NOMO-1 treated with dmso at 0.1 percent for 144 hours (cell line): ENCODE measurements at regions not wholly inside any gene's neighbourhood (a gene's known extent, or its start where the extent isn't known, plus 50 kb on each side); places are given as distances from the start of the nearest gene placed in this dataset.
A peak's percentile ranks its signal among the peaks of the same experiment; 100 is the strongest.
"Not testable (repeated sequence)": the region's sequence is repeated elsewhere in the genome, so short reads cannot be mapped to it uniquely, and the experiment has no call there.

Experiments
- DNase-seq: peaks from one replicate; lab custom pipeline; 2025; ENCODE audit not compliant: unreplicated experiment; lab: John Stamatoyannopoulos, UW

DNA sequence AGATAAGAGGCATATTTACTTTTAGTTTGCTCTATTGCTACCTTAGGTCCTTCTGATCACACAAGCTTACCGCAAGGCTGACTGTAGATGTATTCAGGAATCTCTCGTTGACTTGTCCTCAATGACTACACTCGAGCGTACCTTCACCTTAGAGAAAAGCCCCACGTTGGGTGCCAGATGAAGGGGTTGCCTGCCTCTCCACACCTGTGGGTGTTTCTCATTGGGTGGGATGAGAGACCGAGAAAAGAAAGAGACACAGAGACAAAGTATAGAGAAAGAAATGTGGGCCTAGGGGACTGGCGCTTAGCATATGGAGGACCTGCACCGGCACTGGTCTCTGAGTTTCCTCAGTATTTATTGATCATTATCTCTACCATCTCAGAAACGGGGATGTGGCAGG is 51.8 kb downstream of the ASCL4 start:
- DNase-seq: no peak

DNA sequence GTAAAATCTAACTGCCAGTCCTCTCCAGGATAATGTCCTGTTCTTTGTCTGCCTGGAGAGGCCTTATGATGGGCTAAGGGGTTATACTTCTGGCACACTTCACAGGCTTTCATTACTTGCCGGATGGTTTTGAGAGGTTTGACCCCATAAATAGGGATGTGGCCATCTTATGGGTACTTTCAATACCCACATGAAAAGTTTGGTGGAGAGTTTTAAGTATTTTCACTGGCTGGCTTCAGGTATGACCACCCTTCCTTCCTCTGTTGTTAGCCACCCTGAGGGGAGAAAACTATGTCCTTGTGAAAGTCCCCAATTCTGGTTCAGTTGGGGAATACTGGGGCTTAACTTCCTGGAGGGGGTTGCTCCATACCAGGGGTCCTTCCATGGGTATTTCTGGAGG is 54.8 kb downstream of the ASCL4 start:
- DNase-seq: no peak

DNA sequence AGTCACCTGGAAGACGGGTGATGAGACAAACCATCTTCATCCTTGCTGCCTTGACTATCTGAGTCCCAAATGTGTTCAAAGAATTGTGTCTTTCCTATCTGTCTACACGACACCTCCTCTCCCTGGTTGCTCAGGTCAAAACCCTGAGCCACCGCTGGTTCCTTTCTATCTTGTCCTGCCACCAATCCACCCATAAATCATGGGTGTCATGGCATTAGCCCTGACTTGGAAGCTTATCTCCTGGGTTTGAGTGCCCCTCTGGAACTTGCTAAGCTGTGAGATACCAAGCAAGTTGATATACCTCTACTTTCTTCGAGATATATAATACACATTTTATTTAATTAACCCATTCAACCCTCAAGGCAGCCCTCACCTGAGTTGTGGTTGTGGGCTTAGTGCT is 57.9 kb downstream of the ASCL4 start:
- no peak for DNase-seq

GRCh38 chr12:107840186-107840585 is 65.7 kb downstream of the ASCL4 start:
- DNase-seq: no peak

DNA sequence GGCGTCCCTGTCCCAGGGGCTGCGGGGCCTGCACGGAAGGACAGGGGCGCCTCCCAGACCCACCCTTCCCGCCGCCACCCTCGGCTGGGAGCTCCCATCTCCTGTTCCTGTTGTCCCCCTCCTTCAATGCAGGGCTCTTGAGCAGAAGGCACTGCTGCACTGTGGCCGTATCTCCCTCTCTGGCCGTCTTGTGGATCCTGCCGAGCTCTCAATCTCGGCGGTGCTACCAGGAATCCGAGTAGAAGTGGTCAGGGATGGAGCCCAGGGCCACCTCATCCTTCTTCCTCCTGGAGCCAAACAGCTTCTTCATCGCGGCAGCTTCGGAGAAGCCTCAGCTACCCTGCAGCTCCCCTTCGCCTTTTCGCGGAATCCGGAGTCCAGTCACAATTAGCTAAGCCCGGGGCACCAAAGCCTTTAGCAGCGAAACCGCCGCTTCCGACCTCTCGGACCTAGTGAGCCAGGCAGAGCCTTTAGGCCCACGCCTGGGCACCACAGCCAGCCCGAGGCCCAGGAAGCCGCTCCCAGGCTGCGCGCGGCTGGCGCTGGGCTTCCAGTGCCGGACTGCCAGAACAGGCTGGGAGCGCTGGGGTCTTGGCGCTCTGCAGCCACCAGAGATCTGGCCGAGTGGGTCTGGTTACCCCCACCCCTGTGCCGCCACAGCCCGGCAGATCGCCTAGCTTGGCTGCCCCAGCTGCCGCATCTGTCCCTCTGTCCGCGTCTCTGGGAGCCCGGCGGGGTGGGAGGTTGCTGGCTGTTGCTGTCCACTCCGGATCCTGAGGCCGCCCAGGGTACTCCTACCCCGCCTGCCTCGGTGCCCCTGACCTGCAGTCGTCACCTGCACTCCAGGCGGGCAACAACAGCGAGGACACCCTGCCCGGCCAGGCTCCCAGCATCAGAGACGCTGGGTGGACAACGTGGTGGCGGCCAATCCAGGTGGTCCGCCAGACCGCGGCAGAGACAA is 69.1 kb downstream of the ASCL4 start:
- DNase-seq: no peak

DNA sequence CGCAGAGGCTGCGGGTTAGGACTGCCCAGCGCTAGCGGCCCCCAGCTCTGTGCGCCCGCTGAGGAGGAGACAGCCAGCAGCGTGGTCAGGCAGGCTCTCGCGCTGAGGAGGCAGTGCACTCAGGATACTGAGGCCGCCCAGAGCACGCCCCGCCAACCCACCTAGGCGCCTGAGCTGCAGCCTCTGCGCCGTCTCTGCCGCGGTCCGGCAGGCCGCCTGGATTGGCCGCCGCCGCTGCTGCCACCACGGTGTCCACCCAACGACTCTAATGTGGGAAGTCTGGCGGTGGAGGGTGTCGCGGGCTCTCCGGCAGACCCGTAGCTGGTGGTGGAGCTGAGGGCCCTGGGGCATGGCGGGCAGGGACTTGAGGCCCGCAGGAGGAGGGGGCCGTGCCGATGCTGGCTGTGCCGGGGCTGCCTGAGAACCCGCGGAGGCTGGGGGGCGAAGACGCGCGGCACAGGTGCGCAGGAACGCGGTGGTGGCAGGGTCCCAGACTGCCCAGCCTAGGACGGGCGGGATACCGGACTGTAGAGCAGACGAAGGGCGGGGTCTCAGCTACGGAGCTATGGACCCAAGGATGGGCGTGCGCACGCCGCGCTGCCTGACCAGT is 69.9 kb downstream of the ASCL4 start:
- no peak for DNase-seq

DNA sequence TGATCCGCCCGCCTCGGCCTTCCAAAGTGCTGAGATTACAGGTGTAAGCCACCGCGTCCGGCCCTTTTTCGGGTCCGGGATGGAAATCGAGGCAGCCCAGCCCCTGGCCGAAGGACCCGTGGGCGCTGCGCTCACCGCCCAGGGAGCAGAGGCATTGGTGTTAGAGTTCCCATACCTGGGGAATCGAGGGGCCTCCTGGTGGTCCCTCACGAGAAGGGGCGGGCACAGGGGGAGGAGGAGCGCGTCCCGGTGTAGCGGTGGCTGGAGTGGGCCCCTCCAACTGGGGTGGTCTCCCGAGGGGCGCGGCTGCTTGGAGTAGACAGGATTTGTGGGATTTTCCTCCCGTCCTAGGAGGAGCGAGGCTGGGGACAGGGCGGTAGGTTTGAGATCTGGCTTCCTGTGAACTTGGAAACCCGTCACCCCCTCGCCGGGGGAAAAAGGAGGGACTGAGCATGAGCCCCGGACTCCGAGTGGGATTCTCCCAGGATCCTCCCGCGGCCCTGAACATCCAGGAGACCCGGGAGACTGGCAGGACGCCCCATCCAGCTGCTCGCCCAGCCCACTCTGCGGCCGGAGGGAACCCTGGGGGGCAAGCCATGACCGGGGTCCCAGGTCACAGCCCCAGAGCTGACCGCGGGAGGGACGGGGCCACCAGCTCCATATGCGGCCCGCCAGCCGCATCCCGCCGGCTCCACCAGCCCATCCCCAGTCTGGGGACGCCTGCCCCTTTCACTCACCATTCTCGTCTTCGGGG is 70.9 kb downstream of the ASCL4 start:
- DNase-seq: no peak

DNA sequence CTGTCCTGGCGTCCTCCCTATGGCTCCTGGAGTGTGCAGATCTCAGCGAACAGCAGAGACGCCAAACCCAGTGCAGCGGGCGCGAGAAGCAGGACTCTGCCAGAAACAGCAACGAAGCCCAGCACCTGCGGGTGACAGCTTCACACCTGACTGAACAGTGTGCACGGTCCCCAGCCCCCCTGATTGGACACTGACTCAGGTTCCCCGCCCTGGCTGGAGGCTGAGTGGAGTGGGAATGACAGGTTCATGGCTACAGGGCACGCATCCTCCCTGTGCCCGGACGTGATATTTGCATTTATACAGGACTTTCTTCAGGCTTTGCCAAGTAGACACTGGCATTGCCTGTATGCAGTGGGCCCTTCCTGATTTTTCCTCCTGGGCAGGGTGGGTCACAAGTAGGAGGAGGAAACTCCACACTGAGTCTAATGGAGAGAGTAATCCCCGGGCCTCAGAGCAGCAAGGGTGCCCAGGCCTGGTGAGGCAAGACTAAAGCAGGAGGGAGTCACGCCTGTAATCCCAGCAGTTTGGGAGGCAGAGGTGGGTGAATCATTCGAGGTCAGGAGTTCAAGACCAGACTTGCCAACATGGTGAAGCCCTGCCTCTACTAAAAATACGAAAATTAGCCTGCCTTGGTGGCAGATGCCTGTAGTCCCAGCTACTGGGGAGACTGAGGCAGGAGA is 71.6 kb downstream of the ASCL4 start:
- no peak for DNase-seq

- DNase-seq: no peak
These were observed 72.9 kb downstream of the ASCL4 start for GRCh38 chr12:107847430-107847829.

DNA sequence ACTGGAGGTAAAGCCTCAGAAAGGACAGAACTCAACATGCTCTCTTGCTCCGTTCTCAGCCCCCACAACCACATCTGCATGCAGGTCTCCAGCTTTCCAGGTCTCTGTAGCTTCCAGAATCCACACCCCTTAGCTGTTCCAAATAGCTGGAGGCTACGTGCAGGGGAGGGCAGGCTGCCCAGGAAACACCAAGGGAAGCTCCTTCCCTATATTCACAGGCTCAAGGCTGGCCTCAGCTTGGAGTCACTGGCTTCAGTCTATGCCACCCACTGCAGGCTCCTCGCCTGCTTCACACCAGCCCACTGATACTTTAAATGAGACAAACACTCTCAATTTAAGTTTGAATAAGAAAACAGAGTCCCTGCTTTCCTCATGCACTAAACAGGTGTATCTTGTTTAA is 73.3 kb downstream of the ASCL4 start:
- DNase-seq: no peak

GRCh38 chr12:107853479-107853878 is 79.0 kb downstream of the ASCL4 start:
- DNase-seq: no peak

- no peak for DNase-seq
These were observed 81.0 kb downstream of the ASCL4 start for GRCh38 chr12:107855471-107855870.

DNA sequence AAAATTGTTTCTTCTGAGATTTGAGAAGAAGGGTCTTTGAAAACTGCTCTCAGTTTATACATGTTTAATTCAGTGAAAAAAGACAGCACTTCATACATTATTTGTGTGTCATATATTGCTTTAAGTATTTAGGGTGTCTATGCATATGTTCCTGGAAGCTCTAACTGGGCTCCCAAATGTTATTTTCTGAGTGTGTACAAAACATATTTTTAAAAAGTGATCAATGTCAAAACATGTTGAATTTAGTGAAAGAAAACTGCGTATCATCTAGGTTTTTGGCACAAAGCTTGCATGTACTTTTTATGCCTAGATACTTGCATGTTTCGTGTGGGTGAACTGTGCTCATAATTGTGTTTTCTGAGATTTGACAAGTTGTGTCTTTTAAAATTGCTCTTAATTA is 81.6 kb downstream of the ASCL4 start:
- DNase-seq: no peak

GRCh38 chr12:107857191-107857590 is 82.7 kb downstream of the ASCL4 start:
- no peak for DNase-seq

GRCh38 chr12:107859367-107859766 is 84.9 kb downstream of the ASCL4 start:
- DNase-seq: no peak

DNA sequence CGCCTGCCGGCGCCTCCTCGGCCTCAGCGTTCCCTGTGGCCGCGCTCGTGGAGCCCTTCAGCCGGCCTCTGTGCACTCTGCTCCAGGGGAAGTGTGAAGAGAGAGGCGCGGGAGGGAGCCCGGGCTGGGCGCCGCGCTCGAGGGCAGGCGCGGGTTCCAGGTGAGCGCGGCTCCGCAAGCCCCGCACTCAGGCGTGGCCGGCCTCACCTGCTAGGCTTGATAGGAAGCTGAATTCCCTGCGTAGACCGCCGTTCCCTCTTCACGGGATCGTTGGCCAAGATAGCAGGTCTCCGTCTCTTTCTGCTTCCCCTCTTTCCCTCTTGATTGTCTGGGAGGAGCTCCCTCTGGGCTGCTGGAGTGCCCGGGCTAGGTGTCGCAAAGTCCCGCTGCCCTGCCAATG is 89.7 kb downstream of the ASCL4 start:
- no peak for DNase-seq

- DNase-seq: not testable (repeated sequence)
These were observed 90.2 kb downstream of the ASCL4 start for GRCh38 chr12:107864727-107865126.

DNA sequence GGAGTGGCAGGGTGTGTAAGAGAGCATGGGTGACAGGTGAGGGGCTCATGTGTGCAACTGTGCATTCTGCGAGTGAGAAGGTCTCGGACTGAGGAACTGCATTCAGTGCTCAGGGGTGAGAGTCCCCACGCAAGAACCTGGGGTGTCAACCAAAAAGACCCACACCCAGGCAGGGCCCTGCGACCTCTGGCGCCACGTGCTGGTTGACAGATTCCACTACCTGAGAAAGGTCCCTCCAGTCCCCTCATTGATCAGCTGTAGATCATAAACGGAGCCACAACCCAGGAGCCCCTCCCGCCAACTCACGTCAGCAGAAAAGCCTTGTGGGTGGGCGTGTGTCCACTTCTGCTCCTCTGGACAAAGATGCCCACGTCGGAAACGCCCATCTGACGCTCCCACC is 98.7 kb downstream of the ASCL4 start:
- DNase-seq: no peak

DNA sequence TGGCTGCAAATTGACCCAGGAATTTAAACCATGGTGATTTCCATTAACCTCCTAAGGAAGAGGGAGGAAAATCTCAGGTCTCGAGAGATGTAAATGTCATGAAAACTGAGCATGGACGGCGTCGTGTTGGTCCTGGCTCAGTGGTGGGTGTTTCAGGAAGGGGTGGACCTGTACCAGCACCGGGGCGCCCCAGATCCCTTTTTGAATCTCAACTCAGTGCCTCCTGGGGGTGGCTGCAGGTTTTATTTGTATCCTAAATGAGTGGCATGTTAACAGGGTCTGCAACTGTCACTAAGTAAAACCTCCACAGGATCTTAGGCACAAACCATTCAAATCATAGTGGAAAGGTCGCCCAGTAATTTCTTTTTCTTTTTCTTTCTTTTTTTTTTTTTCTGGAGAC is 101.3 kb downstream of the ASCL4 start:
- DNase-seq: no peak

DNA sequence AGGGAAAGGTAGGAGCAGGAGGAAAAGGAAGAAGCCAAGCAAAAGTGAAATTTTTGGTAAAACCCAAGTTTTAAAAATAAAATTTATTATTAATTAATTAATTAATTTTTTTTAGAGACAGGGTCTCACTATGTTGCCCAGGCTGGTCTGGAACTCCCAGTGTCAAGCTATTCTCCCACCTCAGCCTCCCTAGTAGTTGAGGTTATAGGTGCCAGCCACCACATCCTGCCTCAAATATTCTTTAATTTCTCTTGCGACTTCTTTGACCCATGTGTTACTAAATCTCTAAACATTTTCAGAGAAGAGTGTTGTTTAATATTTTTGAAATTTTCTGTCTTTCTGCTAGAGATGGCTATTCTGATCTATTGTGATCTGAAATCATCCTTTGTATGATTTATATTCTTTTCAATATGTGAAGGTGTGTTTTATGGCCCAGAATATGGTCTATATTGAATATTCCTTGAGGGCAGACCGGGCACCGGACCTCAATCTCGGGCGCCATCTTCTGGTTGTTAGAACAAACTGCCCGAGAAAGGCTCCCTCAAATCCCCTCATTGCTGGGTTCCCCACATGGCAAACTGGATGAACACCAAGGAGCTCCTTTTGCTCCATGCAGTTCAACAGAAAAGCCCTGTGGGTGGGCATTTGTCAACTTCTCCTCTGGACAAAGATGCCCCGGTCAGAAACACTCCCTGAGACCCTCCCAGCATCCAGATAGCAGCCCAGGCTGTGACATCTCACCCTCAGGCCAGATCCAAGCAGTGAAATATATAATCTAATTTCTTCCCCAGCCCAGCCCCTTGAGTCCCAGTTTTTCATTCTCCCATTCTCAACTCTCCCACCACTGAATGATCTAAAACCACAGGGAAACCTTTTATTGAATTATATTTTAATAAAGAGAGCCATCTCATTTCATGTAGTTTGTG is 110.5 kb downstream of the ASCL4 start:
- DNase-seq: peak; percentile 6
